ENCODE measurements at regions not wholly inside any gene's neighbourhood (a gene's known extent, or its start where the extent isn't known, plus 50 kb on each side); places are given as distances from the start of the nearest gene placed in this dataset.

DNA sequence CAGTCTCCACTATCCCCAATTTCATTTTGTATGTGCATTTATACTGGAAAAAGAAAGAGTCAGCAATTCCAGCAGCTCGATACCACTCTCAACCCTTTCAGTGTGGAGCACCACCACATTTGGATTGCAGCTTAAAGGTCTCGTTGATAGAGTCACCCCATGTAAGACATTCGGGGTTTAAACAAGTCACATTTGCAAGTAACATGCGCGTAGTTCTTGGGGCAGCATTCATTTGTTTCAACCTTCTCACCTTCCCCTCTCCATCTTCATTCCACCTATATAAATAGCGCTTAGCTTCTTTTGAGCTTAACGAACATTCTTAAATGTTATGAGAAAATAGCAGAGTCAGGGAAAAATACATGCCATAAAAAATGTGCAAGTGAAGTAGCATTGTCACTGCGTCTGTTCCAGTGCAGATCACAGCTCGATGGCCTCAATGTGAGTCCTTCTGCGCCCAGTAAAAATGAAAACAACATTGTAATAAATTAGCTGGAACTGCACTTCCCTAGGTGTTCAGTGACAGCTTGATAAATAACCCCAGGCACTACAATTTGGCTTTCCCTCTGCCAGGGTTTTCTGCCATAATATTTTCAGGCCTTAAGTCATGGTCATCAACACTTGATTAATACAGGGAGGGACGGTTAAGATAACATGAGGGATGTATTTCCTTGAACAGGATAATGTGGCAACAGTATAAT is 737.8 kb upstream of the NRSN1 start:
- H4K20me1 ChIP-seq (ENCODE audit: control insufficient read depth, insufficient read depth, low read depth, low read length): no peaks in the 10 kb centered on the region
- no peaks in the 10 kb centered on the region for H3K4me1 ChIP-seq (ENCODE audit: control insufficient read depth, low read length)
- no peak overlapping the region for H3K4me2 ChIP-seq (ENCODE audit: low read length)
- no peaks in the 10 kb centered on the region for H3K27me3 ChIP-seq (ENCODE audit: control insufficient read depth, low read length)
- no peak overlapping the region for H3K27ac ChIP-seq (ENCODE audit: low read depth, low read length)
- no peaks in the 10 kb centered on the region for H3K9me3 ChIP-seq (ENCODE audit: control insufficient read depth, insufficient read depth, low read length)
- no peaks in the 10 kb centered on the region for H3K36me3 ChIP-seq (ENCODE audit: control insufficient read depth, low read length)
- H3K4me3 ChIP-seq (ENCODE audit: low read length): no peak overlapping the region
- TF ChIP-seq EZH2phosphoT487 (IDR thresholded peaks at IDR 0.05; ENCODE audit: borderline replicate concordance, low read length): no peak
- TF ChIP-seq, protein P1, sequence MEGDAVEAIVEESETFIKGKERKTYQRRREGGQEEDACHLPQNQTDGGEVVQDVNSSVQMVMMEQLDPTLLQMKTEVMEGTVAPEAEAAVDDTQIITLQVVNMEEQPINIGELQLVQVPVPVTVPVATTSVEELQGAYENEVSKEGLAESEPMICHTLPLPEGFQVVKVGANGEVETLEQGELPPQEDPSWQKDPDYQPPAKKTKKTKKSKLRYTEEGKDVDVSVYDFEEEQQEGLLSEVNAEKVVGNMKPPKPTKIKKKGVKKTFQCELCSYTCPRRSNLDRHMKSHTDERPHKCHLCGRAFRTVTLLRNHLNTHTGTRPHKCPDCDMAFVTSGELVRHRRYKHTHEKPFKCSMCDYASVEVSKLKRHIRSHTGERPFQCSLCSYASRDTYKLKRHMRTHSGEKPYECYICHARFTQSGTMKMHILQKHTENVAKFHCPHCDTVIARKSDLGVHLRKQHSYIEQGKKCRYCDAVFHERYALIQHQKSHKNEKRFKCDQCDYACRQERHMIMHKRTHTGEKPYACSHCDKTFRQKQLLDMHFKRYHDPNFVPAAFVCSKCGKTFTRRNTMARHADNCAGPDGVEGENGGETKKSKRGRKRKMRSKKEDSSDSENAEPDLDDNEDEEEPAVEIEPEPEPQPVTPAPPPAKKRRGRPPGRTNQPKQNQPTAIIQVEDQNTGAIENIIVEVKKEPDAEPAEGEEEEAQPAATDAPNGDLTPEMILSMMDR (IDR thresholded peaks at IDR 0.05; ENCODE audit: low read depth, low read length, poor library complexity, severe bottlenecking): no peak
- no peaks in the 10 kb centered on the region for H3K9me2 ChIP-seq (replicated peaks; ENCODE audit: control insufficient read depth, low read length)
- H3F3A ChIP-seq (ENCODE audit: control insufficient read depth, insufficient read depth): no peaks in the 10 kb centered on the region
- H3K79me2 ChIP-seq (ENCODE audit: control insufficient read depth, low read length): no peaks in the 10 kb centered on the region

DNA sequence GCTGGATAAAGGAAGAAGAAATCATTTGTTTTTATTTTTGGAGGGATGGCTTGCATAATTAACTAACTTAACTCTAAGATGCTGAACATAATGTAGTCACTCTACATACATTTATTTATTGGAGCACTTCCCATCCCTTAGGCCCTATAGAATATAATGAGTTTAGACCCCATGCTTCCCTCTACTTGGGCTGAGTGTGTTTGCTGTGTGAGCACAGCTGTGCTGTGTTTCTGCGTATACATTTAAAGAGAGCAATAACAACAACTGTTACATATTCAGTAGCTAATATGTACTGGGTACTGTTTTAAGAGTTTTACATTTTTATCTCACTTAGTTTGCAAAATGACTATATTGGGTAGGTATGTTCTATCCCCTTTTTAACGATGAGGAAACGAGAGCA is 736.6 kb upstream of the NRSN1 start:
- Histone ChIP-seq H3K9me2 (replicated peaks; ENCODE audit: control insufficient read depth, low read length) (no peaks in the 10 kb centered on the region), H3K79me2 (ENCODE audit: control insufficient read depth, low read length) (no peaks in the 10 kb centered on the region), H3K36me3 (ENCODE audit: control insufficient read depth, low read length) (no peaks in the 10 kb centered on the region), H3K27me3 (ENCODE audit: control insufficient read depth, low read length) (no peaks in the 10 kb centered on the region), H3K4me3 (ENCODE audit: low read length) (no peak overlapping the region), H3K4me2 (ENCODE audit: low read length) (no peak overlapping the region), H3K4me1 (ENCODE audit: control insufficient read depth, low read length) (no peaks in the 10 kb centered on the region), H3K27ac (ENCODE audit: low read depth, low read length) (no peak overlapping the region), H3F3A (ENCODE audit: control insufficient read depth, insufficient read depth) (no peaks in the 10 kb centered on the region), H4K20me1 (ENCODE audit: control insufficient read depth, insufficient read depth, low read depth, low read length) (no peaks in the 10 kb centered on the region), H3K9me3 (ENCODE audit: control insufficient read depth, insufficient read depth, low read length) (no peaks in the 10 kb centered on the region)
- TF ChIP-seq EZH2phosphoT487 (IDR thresholded peaks at IDR 0.05; ENCODE audit: borderline replicate concordance, low read length): no peak
- TF ChIP-seq, protein P1 (IDR thresholded peaks at IDR 0.05; ENCODE audit: low read depth, low read length, poor library complexity, severe bottlenecking): no peak

DNA sequence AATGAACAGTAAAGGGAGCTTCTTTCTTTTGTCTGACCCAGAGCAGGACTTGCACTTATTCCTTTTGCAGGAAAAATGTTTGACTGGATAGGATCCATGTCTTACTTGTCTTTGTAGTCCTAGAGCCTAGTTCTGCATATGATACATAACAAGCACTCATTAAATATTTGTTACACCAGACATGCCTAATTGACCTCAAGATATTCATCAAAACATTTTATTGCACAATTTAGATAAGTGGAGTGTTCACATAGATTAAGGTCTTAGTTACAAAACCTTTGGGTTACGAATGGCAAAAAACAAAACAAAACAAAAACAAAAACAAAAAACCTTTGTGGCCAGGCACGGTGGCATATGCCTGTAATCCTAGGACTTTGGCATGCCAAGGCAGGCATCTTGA is 735.8 kb upstream of the NRSN1 start:
- Histone ChIP-seq H3F3A (ENCODE audit: control insufficient read depth, insufficient read depth) (no peaks in the 10 kb centered on the region), H3K27ac (ENCODE audit: low read depth, low read length) (no peak overlapping the region), H3K4me3 (ENCODE audit: low read length) (no peak overlapping the region), H3K9me3 (ENCODE audit: control insufficient read depth, insufficient read depth, low read length) (no peaks in the 10 kb centered on the region), H3K4me2 (ENCODE audit: low read length) (no peak overlapping the region), H3K27me3 (ENCODE audit: control insufficient read depth, low read length) (no peaks in the 10 kb centered on the region), H4K20me1 (ENCODE audit: control insufficient read depth, insufficient read depth, low read depth, low read length) (no peaks in the 10 kb centered on the region), H3K79me2 (ENCODE audit: control insufficient read depth, low read length) (no peaks in the 10 kb centered on the region), H3K4me1 (ENCODE audit: control insufficient read depth, low read length) (no peaks in the 10 kb centered on the region), H3K9me2 (replicated peaks; ENCODE audit: control insufficient read depth, low read length) (no peaks in the 10 kb centered on the region), H3K36me3 (ENCODE audit: control insufficient read depth, low read length) (no peaks in the 10 kb centered on the region)
- TF ChIP-seq, protein P1 (IDR thresholded peaks at IDR 0.05; ENCODE audit: low read depth, low read length, poor library complexity, severe bottlenecking): no peak
- no peak for TF ChIP-seq EZH2phosphoT487 (IDR thresholded peaks at IDR 0.05; ENCODE audit: borderline replicate concordance, low read length)

Measured in DOHH2 (cell line).